ENCODE measurements at regions not wholly inside any gene's neighbourhood (a gene's known extent, or its start where the extent isn't known, plus 50 kb on each side); places are given as distances from the start of the nearest gene placed in this dataset.

GRCh38 chr2:145116834-145117725 lies 597.2 kb upstream of the ZEB2 start:
- Mint-ChIP-seq H3K27ac (peak overlapping the region; percentile 11 to 80 (median 74)), H3K27me3 (ENCODE audit: low read depth) (no peaks in the 10 kb centered on the region), H3K9me3 (peaks cover 3% of the 10 kb centered on the region), H3K4me1 (peaks cover 26% of the 10 kb centered on the region), H3K36me3 (ENCODE audit: low read depth) (no peaks in the 10 kb centered on the region), H3K4me3 (no peak overlapping the region)
- TF ChIP-seq CTCF (IDR thresholded peaks at IDR 0.05; ENCODE audit: unreplicated experiment in 3 of 3), result no peak

GRCh38 chr2:145116056-145116455 lies 596.1 kb upstream of the ZEB2 start:
- no peaks in the 10 kb centered on the region for H3K27me3 Mint-ChIP-seq (ENCODE audit: low read depth)
- H3K4me1 Mint-ChIP-seq, result peaks cover 31% of the 10 kb centered on the region
- H3K4me3 Mint-ChIP-seq, result no peak overlapping the region
- no peaks in the 10 kb centered on the region for H3K36me3 Mint-ChIP-seq (ENCODE audit: low read depth)
- TF ChIP-seq CTCF (IDR thresholded peaks at IDR 0.05; ENCODE audit: unreplicated experiment in 3 of 3), result no peak
- peaks cover 6% of the 10 kb centered on the region for H3K9me3 Mint-ChIP-seq
- H3K27ac Mint-ChIP-seq, result peak overlapping the region in 1 of 3 experiments; percentile 80

- Mint-ChIP-seq H3K27me3 (ENCODE audit: low read depth) (no peaks in the 10 kb centered on the region), H3K27ac (peak overlapping the region in 1 of 3 experiments; percentile 22), H3K36me3 (ENCODE audit: low read depth) (no peaks in the 10 kb centered on the region), H3K4me1 (peaks cover 39% of the 10 kb centered on the region), H3K4me3 (no peak overlapping the region), H3K9me3 (peaks cover 6% of the 10 kb centered on the region)
- no peak for TF ChIP-seq CTCF (IDR thresholded peaks at IDR 0.05; ENCODE audit: unreplicated experiment in 3 of 3)
These were observed 594.8 kb upstream of the ZEB2 start for GRCh38 chr2:145114726-145115125.

GRCh38 chr2:145112467-145112866 lies 592.5 kb upstream of the ZEB2 start:
- Mint-ChIP-seq H3K4me1 (peaks cover 39% of the 10 kb centered on the region), H3K27me3 (ENCODE audit: low read depth) (no peaks in the 10 kb centered on the region), H3K36me3 (ENCODE audit: low read depth) (no peaks in the 10 kb centered on the region), H3K9me3 (peaks cover 3% of the 10 kb centered on the region), H3K27ac (no peak overlapping the region), H3K4me3 (no peak overlapping the region)
- no peak for TF ChIP-seq CTCF (IDR thresholded peaks at IDR 0.05; ENCODE audit: unreplicated experiment in 3 of 3)

- Mint-ChIP-seq H3K27me3 (ENCODE audit: low read depth) (no peaks in the 10 kb centered on the region), H3K4me1 (peaks cover 31% of the 10 kb centered on the region), H3K36me3 (ENCODE audit: low read depth) (no peaks in the 10 kb centered on the region), H3K9me3 (peaks cover 3% of the 10 kb centered on the region), H3K27ac (peak overlapping the region in 2 of 3 experiments; percentile 14), H3K4me3 (no peak overlapping the region)
- TF ChIP-seq CTCF (IDR thresholded peaks at IDR 0.05; ENCODE audit: unreplicated experiment in 3 of 3), result no peak
These were observed 590.9 kb upstream of the ZEB2 start for GRCh38 chr2:145110668-145111356.
